Naive thymus-derived CD8-positive, alpha-beta T cell (primary cell): ENCODE measurements at regions not wholly inside any gene's neighbourhood (a gene's known extent, or its start where the extent isn't known, plus 50 kb on each side); places are given as distances from the start of the nearest gene placed in this dataset.
"Not testable (repeated sequence)": the region's sequence is repeated elsewhere in the genome, so short reads cannot be mapped to it uniquely, and the experiment has no call there.

Experiments used
- ATAC-seq, 2 donors: fragments of 150-1000 bp; cut with Tn5 transposase in 1 of 2; sonication (Bioruptor Pico), chemical (Tn5 transposase) in 1 of 2; 1 replicate in 1 of 2; 2 replicates in 1 of 2; pipeline ENCODE4 v1.10.0; 2021; ENCODE audit warnings: mild to moderate bottlenecking in 2 of 2, moderate library complexity in 2 of 2
- POLR2A ChIA-PET: fragments of 350-600 bp; sonication (Branson Sonifier 250); formaldehyde crosslinking; loops from one replicate; lab custom pipeline; 2021; ENCODE audit warnings: antibody characterized with exemption; lab: Charles Lee
- DNase-seq, 10 donors: peaks; one replicate each; pipeline versions ENCODE4 v3.0.0 to v3.0.0-alpha.2; 2020 to 2022
- H3K27ac Mint-ChIP-seq, 10 donors: one replicate each; pipeline ENCODE4 v1.8.0; 2020 to 2022; ENCODE audit warnings: mild to moderate bottlenecking in 10 of 10, mixed read lengths in 10 of 10, moderate library complexity in 4 of 10, inconsistent platforms in 1 of 10
- H3K27me3 Mint-ChIP-seq, 5 donors: one replicate each; pipeline ENCODE4 v1.8.0; 2021 to 2022; ENCODE audit warnings: mixed read lengths in 5 of 5
- H3K36me3 Mint-ChIP-seq, 3 donors: one replicate each; pipeline ENCODE4 v1.8.0; 2020 to 2022; ENCODE audit warnings: mixed read lengths in 3 of 3, mild to moderate bottlenecking in 2 of 3, inconsistent platforms in 1 of 3
- H3K4me1 Mint-ChIP-seq, 4 donors: one replicate each; pipeline ENCODE4 v1.8.0; 2021 to 2022; ENCODE audit warnings: mixed read lengths in 4 of 4
- H3K4me3 Mint-ChIP-seq, 10 donors: one replicate each; pipeline ENCODE4 v1.8.0; 2020 to 2022; ENCODE audit warnings: mild to moderate bottlenecking in 10 of 10, mixed read lengths in 10 of 10, moderate library complexity in 6 of 10, inconsistent platforms in 1 of 10
- H3K9me3 Mint-ChIP-seq, 9 donors: one replicate each; pipeline ENCODE4 v1.8.0; 2020 to 2022; ENCODE audit warnings: mixed read lengths in 9 of 9, mild to moderate bottlenecking in 3 of 9, inconsistent platforms in 1 of 9, moderate library complexity in 1 of 9

- DNase-seq: no peak
- no peak for ATAC-seq
- Mint-ChIP-seq H3K9me3 (peaks cover 0 to 12% (median 0%) of the 10 kb centered on the region in 9 donors), H3K4me1 (no peaks in the 10 kb centered on the region), H3K4me3 (no peak overlapping the region), H3K36me3 (no peaks in the 10 kb centered on the region), H3K27ac (no peak overlapping the region), H3K27me3 (peaks cover 0 to 8% (median 0%) of the 10 kb centered on the region in 5 donors)
- POLR2A ChIA-PET: no interaction called here
Observed at GRCh38 chr15:96860741-96861140, 530.2 kb downstream of the NR2F2 start.

GRCh38 chr15:96867992-96868391 lies 537.5 kb downstream of the NR2F2 start:
- no peak for ATAC-seq
- POLR2A ChIA-PET: no interaction called here

DNA sequence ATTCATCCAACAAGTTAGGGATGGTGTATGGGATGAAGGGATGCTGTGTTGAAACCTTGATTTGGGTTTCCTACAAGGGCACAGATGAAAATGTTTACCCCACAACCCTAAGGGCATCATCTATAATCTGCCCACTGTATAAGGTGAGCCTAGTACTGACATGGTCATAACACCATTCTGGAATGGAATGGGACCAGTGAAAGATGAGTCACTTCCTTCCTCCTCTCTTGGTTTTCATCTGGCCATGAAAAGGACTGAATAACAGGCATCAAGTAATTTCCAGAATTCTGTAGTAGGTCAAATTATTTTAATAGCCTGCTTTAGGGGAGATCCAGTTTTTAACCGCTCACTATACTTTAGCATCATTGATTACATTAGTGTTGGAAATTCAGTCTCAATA lies 538.6 kb downstream of the NR2F2 start:
- ATAC-seq (no peak), DNase-seq (no peak)
- no peak overlapping the region for H3K27ac Mint-ChIP-seq
- peaks cover 0 to 13% (median 0%) of the 10 kb centered on the region in 9 donors for H3K9me3 Mint-ChIP-seq
- POLR2A ChIA-PET: no interaction called here
- no peak overlapping the region for H3K4me3 Mint-ChIP-seq
- H3K36me3 Mint-ChIP-seq: peaks cover 0 to 4% (median 0%) of the 10 kb centered on the region in 3 donors
- H3K27me3 Mint-ChIP-seq: peaks cover 0 to 20% (median 7%) of the 10 kb centered on the region in 5 donors
- peaks cover 0 to 3% (median 0%) of the 10 kb centered on the region in 4 donors for H3K4me1 Mint-ChIP-seq

More at GRCh38 chr15:96867992-96868391, 537.5 kb downstream of the NR2F2 start:
- H3K36me3 Mint-ChIP-seq: peaks cover 0 to 4% (median 0%) of the 10 kb centered on the region in 3 donors
- H3K27ac Mint-ChIP-seq: no peak overlapping the region
- H3K4me3 Mint-ChIP-seq: no peak overlapping the region
- peaks cover 0 to 13% (median 3%) of the 10 kb centered on the region in 5 donors for H3K27me3 Mint-ChIP-seq
- H3K9me3 Mint-ChIP-seq: peaks cover 0 to 9% (median 0%) of the 10 kb centered on the region in 9 donors
- no peaks in the 10 kb centered on the region for H3K4me1 Mint-ChIP-seq
- DNase-seq: no peak

DNA sequence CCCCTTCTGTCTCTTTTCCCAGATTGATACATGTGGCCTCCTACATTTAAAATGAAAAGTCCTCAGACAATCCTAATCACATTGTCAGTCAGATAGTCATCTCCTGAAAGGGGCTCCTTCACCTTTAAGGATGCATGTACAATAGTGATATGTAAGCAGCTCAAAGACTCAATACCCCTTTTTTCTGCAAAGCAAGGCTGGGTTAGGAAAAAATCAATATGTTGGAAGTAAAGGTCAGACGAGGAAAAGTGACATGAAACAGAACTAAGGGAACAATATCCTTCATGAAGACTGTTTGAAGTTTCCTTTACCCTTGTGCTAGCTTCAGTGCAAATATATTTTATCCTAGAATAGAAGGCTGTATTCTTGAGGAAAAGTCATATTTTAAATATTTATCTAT lies 539.3 kb downstream of the NR2F2 start:
- Mint-ChIP-seq H3K4me1 (peaks cover 0 to 3% (median 0%) of the 10 kb centered on the region in 4 donors), H3K9me3 (peaks cover 0 to 10% (median 0%) of the 10 kb centered on the region in 9 donors), H3K4me3 (no peak overlapping the region), H3K36me3 (peaks cover 0 to 4% (median 0%) of the 10 kb centered on the region in 3 donors), H3K27ac (no peak overlapping the region), H3K27me3 (peaks cover 0 to 23% (median 7%) of the 10 kb centered on the region in 5 donors)
- DNase-seq (no peak), ATAC-seq (no peak)
- POLR2A ChIA-PET: no interaction called here

- ATAC-seq: no peak
- no peak overlapping the region for H3K4me3 Mint-ChIP-seq
- no peak for DNase-seq
- no peak overlapping the region for H3K27ac Mint-ChIP-seq
- peaks cover 0 to 4% (median 0%) of the 10 kb centered on the region in 3 donors for H3K36me3 Mint-ChIP-seq
- peaks cover 0 to 10% (median 0%) of the 10 kb centered on the region in 9 donors for H3K9me3 Mint-ChIP-seq
- H3K4me1 Mint-ChIP-seq: peaks cover 0 to 3% (median 0%) of the 10 kb centered on the region in 4 donors
- peaks cover under 1 to 24% (median 7%) of the 10 kb centered on the region in 5 donors for H3K27me3 Mint-ChIP-seq
- POLR2A ChIA-PET: no interaction called here
Observed at GRCh38 chr15:96870580-96870979, 540.1 kb downstream of the NR2F2 start.

DNA sequence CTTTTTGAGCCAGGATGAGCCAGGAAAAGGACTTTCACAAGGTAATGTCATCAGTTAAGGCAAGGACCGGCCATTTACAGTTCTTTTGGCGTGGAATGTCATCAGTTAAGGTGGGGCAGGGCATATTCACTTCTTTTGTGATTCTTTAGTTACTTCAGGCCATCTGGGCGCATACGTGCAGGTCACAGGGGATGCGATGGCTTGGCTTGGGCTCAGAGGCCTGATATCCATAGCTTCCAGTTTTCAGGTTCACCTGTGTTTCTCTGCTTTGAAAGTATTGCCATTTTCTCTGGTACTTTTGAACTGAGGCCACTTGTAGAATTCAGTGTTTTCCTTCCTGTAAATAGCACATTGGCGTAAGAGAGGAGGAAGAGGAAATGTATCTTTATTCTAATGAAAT lies 546.9 kb downstream of the NR2F2 start:
- H3K36me3 Mint-ChIP-seq, DNase-seq, H3K4me1 Mint-ChIP-seq, H3K27ac Mint-ChIP-seq, H3K4me3 Mint-ChIP-seq, POLR2A ChIA-PET, ATAC-seq, H3K9me3 Mint-ChIP-seq: not testable (repeated sequence)
- peaks cover 2 to 28% (median 3%) of the 10 kb centered on the region in 5 donors for H3K27me3 Mint-ChIP-seq

DNA sequence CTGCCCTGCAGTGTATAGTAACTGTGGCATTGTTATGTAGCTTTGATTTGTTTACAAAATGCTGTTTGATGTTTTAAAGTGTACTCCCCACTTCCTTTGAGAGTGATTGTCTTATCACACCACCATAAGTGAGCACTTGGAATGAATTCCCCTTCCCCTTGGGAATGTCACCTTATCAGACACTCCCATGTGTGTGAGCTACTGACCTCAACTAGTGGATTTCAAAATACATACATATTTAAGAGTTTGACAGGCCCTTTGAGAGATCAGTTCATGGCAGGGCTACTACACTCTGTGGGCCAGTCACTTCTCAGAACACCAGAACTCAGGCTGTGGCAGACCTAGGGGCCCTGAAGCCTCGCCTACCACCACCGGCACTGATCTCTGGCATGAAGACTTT lies 547.6 kb downstream of the NR2F2 start:
- POLR2A ChIA-PET: no interaction called here
- ATAC-seq: no peak
- Mint-ChIP-seq H3K9me3 (peaks cover 0 to 10% (median 0%) of the 10 kb centered on the region in 9 donors), H3K27ac (no peak overlapping the region), H3K36me3 (no peaks in the 10 kb centered on the region), H3K27me3 (peaks cover 2 to 27% (median 3%) of the 10 kb centered on the region in 5 donors), H3K4me3 (no peak overlapping the region), H3K4me1 (peaks cover 0 to 3% (median 0%) of the 10 kb centered on the region in 4 donors)
- no peak for DNase-seq

DNA sequence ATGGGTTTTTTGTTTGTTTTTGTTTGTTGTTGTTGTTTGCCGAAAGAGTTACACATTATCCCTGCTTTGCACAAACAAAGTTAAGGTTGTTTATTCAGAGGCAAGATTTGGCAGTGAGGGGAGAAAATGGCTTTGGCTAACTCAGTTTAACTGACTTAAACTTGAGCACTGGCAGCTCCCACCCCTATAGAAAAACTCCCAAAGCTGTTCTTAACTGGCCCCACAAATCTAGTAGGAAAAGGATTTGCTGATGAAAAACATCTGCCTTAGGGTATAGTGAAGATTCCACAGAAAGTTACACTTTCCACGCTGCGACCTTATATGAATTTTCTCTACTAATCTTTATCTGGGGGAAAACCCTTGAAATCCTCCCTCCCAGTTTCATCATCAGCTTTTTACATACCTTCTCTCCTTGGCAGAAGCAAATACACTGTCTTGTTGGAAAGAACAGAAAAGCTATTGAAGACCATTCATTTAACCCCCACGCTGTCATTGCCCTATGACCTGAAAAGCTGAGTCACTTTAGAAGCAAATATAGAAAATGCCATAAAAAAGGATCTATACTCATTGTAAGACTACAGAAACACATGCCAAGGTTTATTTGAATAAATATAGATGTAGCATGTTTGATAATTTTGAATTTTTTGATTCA lies 551.7 kb downstream of the NR2F2 start:
- peaks cover 0 to 6% (median 0%) of the 10 kb centered on the region in 5 donors for H3K27me3 Mint-ChIP-seq
- H3K4me3 Mint-ChIP-seq: no peak overlapping the region
- no peak overlapping the region for H3K27ac Mint-ChIP-seq
- ATAC-seq (no peak), DNase-seq (no peak)
- peaks cover 0 to 4% (median 0%) of the 10 kb centered on the region in 9 donors for H3K9me3 Mint-ChIP-seq
- POLR2A ChIA-PET: no interaction called here
- no peaks in the 10 kb centered on the region for H3K36me3 Mint-ChIP-seq
- H3K4me1 Mint-ChIP-seq: no peaks in the 10 kb centered on the region

GRCh38 chr15:96887730-96888129 lies 557.2 kb downstream of the NR2F2 start:
- DNase-seq: no peak
- no peak overlapping the region for H3K27ac Mint-ChIP-seq
- peaks cover 6 to 15% (median 13%) of the 10 kb centered on the region in 4 donors for H3K4me1 Mint-ChIP-seq
- H3K9me3 Mint-ChIP-seq: no peaks in the 10 kb centered on the region
- H3K27me3 Mint-ChIP-seq: no peaks in the 10 kb centered on the region
- no peaks in the 10 kb centered on the region for H3K36me3 Mint-ChIP-seq
- no peak for ATAC-seq
- POLR2A ChIA-PET: no interaction called here
- no peak overlapping the region for H3K4me3 Mint-ChIP-seq

GRCh38 chr15:96888764-96889163 lies 558.3 kb downstream of the NR2F2 start:
- no peak for DNase-seq
- no peak overlapping the region for H3K27ac Mint-ChIP-seq

GRCh38 chr15:96889734-96890480 lies 559.4 kb downstream of the NR2F2 start:
- DNase-seq: peak in 1 of 10 donors; percentile 1
- POLR2A ChIA-PET: interaction anchor here (0.7 kb wide), 1 partner anchor 103 kb away, joined by 3 read pairs; no protein-coding TSS in a partner anchor
- no peak for ATAC-seq
- H3K4me1 Mint-ChIP-seq: peaks cover 6 to 15% (median 13%) of the 10 kb centered on the region in 4 donors
- no peaks in the 10 kb centered on the region for H3K36me3 Mint-ChIP-seq
- H3K27ac Mint-ChIP-seq: peak overlapping the region in 6 of 10 donors; percentile 26 to 71 (median 46)
- H3K4me3 Mint-ChIP-seq: peak overlapping the region; percentile 62 to 85 (median 81)
- no peaks in the 10 kb centered on the region for H3K9me3 Mint-ChIP-seq
- no peaks in the 10 kb centered on the region for H3K27me3 Mint-ChIP-seq

More at GRCh38 chr15:96888764-96889163, 558.3 kb downstream of the NR2F2 start:
- Mint-ChIP-seq H3K4me1 (peaks cover 6 to 15% (median 13%) of the 10 kb centered on the region in 4 donors), H3K4me3 (peak overlapping the region in 2 of 10 donors; percentile 39 to 57), H3K9me3 (no peaks in the 10 kb centered on the region), H3K36me3 (no peaks in the 10 kb centered on the region), H3K27me3 (no peaks in the 10 kb centered on the region)
- POLR2A ChIA-PET: no interaction called here
- ATAC-seq: no peak

GRCh38 chr15:96891046-96891445 lies 560.5 kb downstream of the NR2F2 start:
- no peak for DNase-seq
- peaks cover 6 to 15% (median 13%) of the 10 kb centered on the region in 4 donors for H3K4me1 Mint-ChIP-seq
- peak overlapping the region in 3 of 10 donors; percentile 11 to 71 (median 28) for H3K27ac Mint-ChIP-seq
- POLR2A ChIA-PET: interaction anchor here (0.7 kb wide), 1 partner anchor 104 kb away, joined by 3 read pairs; no protein-coding TSS in a partner anchor
- no peaks in the 10 kb centered on the region for H3K36me3 Mint-ChIP-seq
- H3K27me3 Mint-ChIP-seq: peaks cover 0 to 2% (median 0%) of the 10 kb centered on the region in 5 donors
- no peaks in the 10 kb centered on the region for H3K9me3 Mint-ChIP-seq
- peak overlapping the region in 6 of 10 donors; percentile 38 to 85 (median 68) for H3K4me3 Mint-ChIP-seq
- no peak for ATAC-seq
